ENCODE measurements at regions not wholly inside any gene's neighbourhood (a gene's known extent, or its start where the extent isn't known, plus 50 kb on each side); places are given as distances from the start of the nearest gene placed in this dataset.

DNA sequence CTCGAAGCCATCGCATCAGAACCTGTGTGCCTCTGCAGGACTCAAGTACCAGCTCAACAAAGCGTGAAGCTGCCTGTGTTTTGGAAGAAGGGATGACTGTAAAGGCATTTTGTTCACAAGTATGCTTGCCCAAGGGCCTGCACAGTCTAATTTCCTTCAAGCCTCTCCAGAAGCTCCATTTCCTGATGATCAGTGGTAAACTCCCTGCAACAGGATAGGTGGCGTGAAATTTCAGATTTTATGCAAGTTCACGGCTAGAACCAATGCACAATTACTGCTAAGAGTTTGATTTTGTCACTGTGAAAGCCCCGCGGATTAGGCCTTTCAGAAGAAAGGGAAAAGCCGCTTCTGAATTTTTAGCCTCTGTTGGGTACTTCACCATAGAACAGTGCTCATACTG is 89.2 kb upstream of the TAPT1 start:
- TF ChIP-seq TCF12 (IDR thresholded peaks at IDR 0.05; ENCODE audit: low read depth), result no peak
- TF ChIP-seq EP300 (IDR thresholded peaks at IDR 0.05; ENCODE audit: borderline replicate concordance), result no peak
- TF ChIP-seq TAF1 (IDR thresholded peaks at IDR 0.05; ENCODE audit: low read depth), result no peak
- no peak for TF ChIP-seq EGR1 (IDR thresholded peaks at IDR 0.05)
- no peak for TF ChIP-seq RAD21 (IDR thresholded peaks at IDR 0.05; ENCODE audit: low read depth)

Data from Ishikawa (cell line).